KMS-11 (cell line): ENCODE measurements at regions not wholly inside any gene's neighbourhood (a gene's known extent, or its start where the extent isn't known, plus 50 kb on each side); places are given as distances from the start of the nearest gene placed in this dataset.

Source experiments
- H2AFZ ChIP-seq: fragments of 200-600 bp; sonication (generic); 2 replicates; pipeline ENCODE4 v1.6.1; 2016; ENCODE audit warnings: antibody characterized with exemption, mixed run types, low read depth
- H3K27ac ChIP-seq: fragments of 200-600 bp; sonication (generic); 2 replicates; pipeline ENCODE4 v1.6.1; 2016; ENCODE audit warnings: mild to moderate bottlenecking, mixed run types
- H3K27me3 ChIP-seq: fragments of 200-600 bp; sonication (generic); 2 replicates; pipeline ENCODE4 v1.6.1; 2017; ENCODE audit warnings: mild to moderate bottlenecking, low read depth, mixed run types, moderate library complexity; ENCODE audit not compliant: insufficient read depth
- H3K36me3 ChIP-seq: fragments of 200-600 bp; sonication (generic); 2 replicates; pipeline ENCODE4 v1.6.1; 2017; ENCODE audit warnings: mild to moderate bottlenecking, mixed run types; ENCODE audit not compliant: insufficient read depth
- H3K4me1 ChIP-seq: fragments of 200-600 bp; sonication (generic); 2 replicates; pipeline ENCODE4 v1.6.1; 2016; ENCODE audit warnings: mild to moderate bottlenecking, low read depth, mixed run types; ENCODE audit not compliant: poor library complexity, severe bottlenecking
- H3K4me2 ChIP-seq: fragments of 200-600 bp; sonication (generic); 2 replicates; pipeline ENCODE4 v1.7.0; 2016; ENCODE audit warnings: mild to moderate bottlenecking, mixed run types
- H3K4me3 ChIP-seq: fragments of 200-600 bp; sonication (generic); IDR thresholded peaks from 2 replicates; pipeline ENCODE4 v1.6.1; 2017; ENCODE audit warnings: low read depth, low read length, mixed read lengths; ENCODE audit not compliant: insufficient read depth
- H3K79me2 ChIP-seq: fragments of 200-600 bp; sonication (generic); 2 replicates; pipeline ENCODE4 v1.6.1; 2016; ENCODE audit warnings: low read depth, mixed run types; ENCODE audit not compliant: insufficient read depth
- H3K9ac ChIP-seq: fragments of 200-600 bp; sonication (generic); 2 replicates; pipeline ENCODE4 v1.6.1; 2016; ENCODE audit warnings: mild to moderate bottlenecking, mixed run types
- H4K20me1 ChIP-seq: fragments of 200-600 bp; sonication (generic); 2 replicates; pipeline ENCODE4 v1.6.1; 2016; ENCODE audit warnings: mild to moderate bottlenecking, mixed run types; ENCODE audit not compliant: insufficient read depth
- CTCF ChIP-seq: fragments of 200-600 bp; sonication (generic); conservative IDR thresholded peaks from 2 replicates; pipeline ENCODE4 v1.6.1; 2017; ENCODE audit warnings: low read depth, mild to moderate bottlenecking, antibody characterized with exemption, low read length, moderate library complexity, mixed read lengths

- H3K4me3 ChIP-seq = no peak overlapping the region
- H3K9ac ChIP-seq = no peak overlapping the region
- no peaks in the 10 kb centered on the region for H4K20me1 ChIP-seq
- no peak overlapping the region for H3K27ac ChIP-seq
- H3K79me2 ChIP-seq = no peaks in the 10 kb centered on the region
- H3K4me1 ChIP-seq = no peaks in the 10 kb centered on the region
- no peak overlapping the region for H3K4me2 ChIP-seq
- no peaks in the 10 kb centered on the region for H3K36me3 ChIP-seq
- no peak for TF ChIP-seq CTCF
- no peak overlapping the region for H2AFZ ChIP-seq
- H3K27me3 ChIP-seq = no peaks in the 10 kb centered on the region
Measured at GRCh38 chr12:77407931-77408330, 342.6 kb upstream of the E2F7 start.

GRCh38 chr12:77406219-77406905 is 341.0 kb upstream of the E2F7 start:
- Histone ChIP-seq H3K36me3 (no peaks in the 10 kb centered on the region), H3K27me3 (no peaks in the 10 kb centered on the region), H3K4me3 (no peak overlapping the region), H3K4me1 (no peaks in the 10 kb centered on the region), H2AFZ (no peak overlapping the region), H3K4me2 (no peak overlapping the region), H4K20me1 (no peaks in the 10 kb centered on the region), H3K79me2 (no peaks in the 10 kb centered on the region), H3K9ac (no peak overlapping the region), H3K27ac (no peak overlapping the region)
- TF ChIP-seq CTCF = no peak

GRCh38 chr12:77402716-77403115 is 337.3 kb upstream of the E2F7 start:
- Histone ChIP-seq H3K4me3 (no peak overlapping the region), H2AFZ (no peak overlapping the region), H3K36me3 (no peaks in the 10 kb centered on the region), H4K20me1 (no peaks in the 10 kb centered on the region), H3K4me2 (no peak overlapping the region), H3K4me1 (no peaks in the 10 kb centered on the region), H3K27me3 (no peaks in the 10 kb centered on the region), H3K27ac (no peak overlapping the region), H3K79me2 (no peaks in the 10 kb centered on the region), H3K9ac (no peak overlapping the region)
- no peak for TF ChIP-seq CTCF

GRCh38 chr12:77401770-77402081 is 336.4 kb upstream of the E2F7 start:
- no peak for TF ChIP-seq CTCF
- Histone ChIP-seq H3K27me3 (no peaks in the 10 kb centered on the region), H3K4me3 (no peak overlapping the region), H2AFZ (no peak overlapping the region), H3K36me3 (no peaks in the 10 kb centered on the region), H3K9ac (no peak overlapping the region), H4K20me1 (no peaks in the 10 kb centered on the region), H3K4me1 (no peaks in the 10 kb centered on the region), H3K27ac (no peak overlapping the region), H3K4me2 (no peak overlapping the region), H3K79me2 (no peaks in the 10 kb centered on the region)
